ENCODE measurements at regions not wholly inside any gene's neighbourhood (a gene's known extent, or its start where the extent isn't known, plus 50 kb on each side); places are given as distances from the start of the nearest gene placed in this dataset.
"Not testable (repeated sequence)": the region's sequence is repeated elsewhere in the genome, so short reads cannot be mapped to it uniquely, and the experiment has no call there.

DNA sequence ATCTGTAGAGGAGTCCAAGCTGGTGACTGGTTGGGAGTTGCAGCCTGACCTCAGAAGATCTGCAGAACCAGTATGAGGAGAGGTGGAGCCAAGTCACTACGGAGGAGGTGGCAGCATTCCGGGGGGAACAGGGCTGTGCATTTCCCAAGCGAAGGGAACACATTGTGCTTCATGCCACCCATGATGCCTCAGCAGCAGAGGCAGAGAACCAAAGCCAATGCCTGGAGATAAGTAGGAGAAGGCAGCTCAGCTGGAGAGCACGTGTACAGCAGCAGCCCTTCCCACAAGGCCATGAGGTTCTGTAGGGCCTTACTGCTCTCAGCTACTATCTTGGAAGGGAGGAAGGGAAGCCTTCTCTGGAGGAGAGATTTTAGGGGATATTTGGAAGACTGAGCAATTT is 67.2 kb upstream of the LRPPRC start:
- Mint-ChIP-seq H3K4me1 (peaks cover 4% of the 10 kb centered on the region), H3K27ac (ENCODE audit: unreplicated experiment) (peak overlapping the region; percentile 68), H3K4me3 (no peak overlapping the region), H3K9me3 (peaks cover 18% of the 10 kb centered on the region), H3K27me3 (ENCODE audit: low read depth) (no peaks in the 10 kb centered on the region), H3K36me3 (ENCODE audit: low read depth) (no peaks in the 10 kb centered on the region)
- no peak for DNase-seq (ENCODE audit: low read depth, low spot score)
- TF ChIP-seq, protein P1, sequence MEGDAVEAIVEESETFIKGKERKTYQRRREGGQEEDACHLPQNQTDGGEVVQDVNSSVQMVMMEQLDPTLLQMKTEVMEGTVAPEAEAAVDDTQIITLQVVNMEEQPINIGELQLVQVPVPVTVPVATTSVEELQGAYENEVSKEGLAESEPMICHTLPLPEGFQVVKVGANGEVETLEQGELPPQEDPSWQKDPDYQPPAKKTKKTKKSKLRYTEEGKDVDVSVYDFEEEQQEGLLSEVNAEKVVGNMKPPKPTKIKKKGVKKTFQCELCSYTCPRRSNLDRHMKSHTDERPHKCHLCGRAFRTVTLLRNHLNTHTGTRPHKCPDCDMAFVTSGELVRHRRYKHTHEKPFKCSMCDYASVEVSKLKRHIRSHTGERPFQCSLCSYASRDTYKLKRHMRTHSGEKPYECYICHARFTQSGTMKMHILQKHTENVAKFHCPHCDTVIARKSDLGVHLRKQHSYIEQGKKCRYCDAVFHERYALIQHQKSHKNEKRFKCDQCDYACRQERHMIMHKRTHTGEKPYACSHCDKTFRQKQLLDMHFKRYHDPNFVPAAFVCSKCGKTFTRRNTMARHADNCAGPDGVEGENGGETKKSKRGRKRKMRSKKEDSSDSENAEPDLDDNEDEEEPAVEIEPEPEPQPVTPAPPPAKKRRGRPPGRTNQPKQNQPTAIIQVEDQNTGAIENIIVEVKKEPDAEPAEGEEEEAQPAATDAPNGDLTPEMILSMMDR (conservative IDR thresholded peaks at IDR 0.05) = no peak

DNA sequence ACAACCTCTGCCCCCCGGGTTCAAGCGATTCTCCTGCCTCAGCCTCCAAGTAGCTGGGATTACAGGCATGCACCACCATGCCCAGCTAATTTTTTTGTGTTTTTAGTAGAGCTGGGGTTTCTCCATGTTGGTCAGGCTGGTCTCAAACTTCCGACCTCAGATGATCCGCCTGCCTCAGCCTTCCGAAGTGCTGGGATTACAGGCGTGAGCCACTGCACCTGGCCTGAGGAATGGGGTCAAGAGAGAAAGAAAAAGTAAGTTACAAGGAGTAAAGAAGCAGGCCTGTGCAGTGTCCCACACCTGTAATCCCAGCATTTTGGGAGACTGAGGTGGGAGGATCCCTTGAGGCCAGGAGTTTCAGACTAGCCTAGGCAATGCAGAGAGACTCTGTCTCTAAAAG is 68.5 kb upstream of the LRPPRC start:
- H3K27me3 Mint-ChIP-seq (ENCODE audit: low read depth); H3K4me3 Mint-ChIP-seq; H3K27ac Mint-ChIP-seq (ENCODE audit: unreplicated experiment); DNase-seq (ENCODE audit: low read depth, low spot score); H3K36me3 Mint-ChIP-seq (ENCODE audit: low read depth); H3K4me1 Mint-ChIP-seq: not testable (repeated sequence)
- H3K9me3 Mint-ChIP-seq = peaks cover 21% of the 10 kb centered on the region

DNA sequence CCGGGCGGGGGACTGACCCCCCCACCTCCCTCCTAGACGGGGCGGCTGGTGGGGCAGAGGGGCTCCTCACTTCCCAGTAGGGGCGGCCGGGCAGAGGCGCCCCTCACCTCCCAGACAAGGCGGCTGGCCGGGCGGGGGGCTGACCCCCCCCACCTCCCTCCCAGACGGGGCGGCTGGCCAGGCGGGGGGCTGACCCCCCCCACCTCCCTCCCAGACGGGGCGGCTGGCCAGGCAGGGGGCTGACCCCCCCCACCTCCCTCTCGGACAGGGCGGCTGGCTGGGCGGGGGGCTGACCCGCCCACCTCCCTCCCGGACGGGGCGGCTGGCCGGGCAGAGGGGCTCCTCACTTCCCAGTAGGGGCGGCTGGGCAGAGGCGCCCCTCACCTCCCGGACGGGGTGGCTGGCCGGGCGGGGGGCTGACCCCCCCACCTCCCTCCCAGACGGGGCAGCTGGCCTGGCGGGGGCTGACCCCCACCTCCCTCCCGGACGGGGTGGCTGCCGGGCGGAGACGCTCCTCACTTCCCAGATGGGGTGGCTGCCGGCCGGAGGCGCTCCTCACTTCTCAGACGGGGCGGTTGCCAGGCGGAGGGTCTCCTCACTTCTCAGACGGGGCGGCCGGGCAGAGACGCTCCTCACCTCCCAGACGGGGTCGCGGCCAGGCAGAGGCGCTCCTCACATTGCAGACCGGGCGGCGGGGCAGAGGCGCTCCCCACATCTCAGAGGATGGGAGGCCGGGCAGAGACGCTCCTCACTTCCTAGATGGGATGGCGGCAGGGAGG is 71.4 kb upstream of the LRPPRC start:
- not testable (repeated sequence) for H3K4me1 Mint-ChIP-seq; H3K27me3 Mint-ChIP-seq (ENCODE audit: low read depth); H3K27ac Mint-ChIP-seq (ENCODE audit: unreplicated experiment); DNase-seq (ENCODE audit: low read depth, low spot score); H3K36me3 Mint-ChIP-seq (ENCODE audit: low read depth); H3K4me3 Mint-ChIP-seq
- H3K9me3 Mint-ChIP-seq = peaks cover 14% of the 10 kb centered on the region

DNA sequence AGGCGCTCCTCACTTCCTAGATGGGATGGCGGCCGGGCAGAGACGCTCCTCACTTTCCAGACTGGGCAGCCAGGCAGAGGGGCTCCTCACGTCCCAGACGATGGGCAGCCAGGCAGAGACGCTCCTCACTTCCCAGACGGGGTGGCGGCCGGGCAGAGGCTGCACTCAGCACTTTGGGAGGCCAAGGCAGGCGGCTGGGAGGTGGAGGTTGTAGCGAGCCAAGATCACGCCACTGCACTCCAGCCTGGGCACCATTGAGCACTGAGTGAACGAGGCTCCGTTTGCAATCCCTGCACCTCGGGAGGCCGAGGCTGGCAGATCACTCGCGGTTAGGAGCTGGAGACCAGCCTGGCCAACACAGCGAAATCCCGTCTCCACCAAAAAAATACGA is 72.0 kb upstream of the LRPPRC start:
- H3K9me3 Mint-ChIP-seq = peaks cover 13% of the 10 kb centered on the region

GRCh38 chr2:44071454-44072046 is 75.8 kb upstream of the LRPPRC start:
- Mint-ChIP-seq H3K27ac (ENCODE audit: unreplicated experiment) (no peak overlapping the region), H3K27me3 (ENCODE audit: low read depth) (no peaks in the 10 kb centered on the region), H3K4me1 (no peaks in the 10 kb centered on the region), H3K9me3 (peaks cover 4% of the 10 kb centered on the region), H3K36me3 (ENCODE audit: low read depth) (no peaks in the 10 kb centered on the region), H3K4me3 (no peak overlapping the region)
- TF ChIP-seq, protein P1 (conservative IDR thresholded peaks at IDR 0.05) = no peak
- no peak for DNase-seq (ENCODE audit: low read depth, low spot score)

More for the DNA sequence above, 72.0 kb upstream of the LRPPRC start:
- H3K36me3 Mint-ChIP-seq (ENCODE audit: low read depth); H3K4me1 Mint-ChIP-seq; H3K27me3 Mint-ChIP-seq (ENCODE audit: low read depth); H3K4me3 Mint-ChIP-seq; H3K27ac Mint-ChIP-seq (ENCODE audit: unreplicated experiment); DNase-seq (ENCODE audit: low read depth, low spot score): not testable (repeated sequence)

DNA sequence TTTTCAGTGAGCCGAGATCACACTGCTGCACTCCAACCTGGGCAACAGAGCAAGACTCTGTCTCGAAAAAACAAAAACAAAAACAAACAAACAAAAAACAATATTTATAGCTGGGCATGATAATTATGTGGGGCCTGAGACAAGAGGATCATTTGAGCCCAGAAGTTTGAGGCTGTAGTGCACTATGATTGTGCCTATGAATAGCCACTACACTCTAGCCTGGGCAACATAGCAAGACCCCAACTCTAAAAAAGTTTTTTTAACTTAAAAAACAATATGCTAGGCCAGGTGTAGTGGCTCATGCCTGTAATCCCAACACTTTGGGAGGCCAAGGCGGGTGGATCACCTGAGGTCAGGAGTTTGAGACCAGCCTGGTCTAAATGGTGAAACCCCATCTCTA is 77.9 kb upstream of the LRPPRC start:
- not testable (repeated sequence) for H3K27me3 Mint-ChIP-seq (ENCODE audit: low read depth); H3K4me1 Mint-ChIP-seq; H3K27ac Mint-ChIP-seq (ENCODE audit: unreplicated experiment); H3K4me3 Mint-ChIP-seq; H3K36me3 Mint-ChIP-seq (ENCODE audit: low read depth); DNase-seq (ENCODE audit: low read depth, low spot score); H3K9me3 Mint-ChIP-seq

DNA sequence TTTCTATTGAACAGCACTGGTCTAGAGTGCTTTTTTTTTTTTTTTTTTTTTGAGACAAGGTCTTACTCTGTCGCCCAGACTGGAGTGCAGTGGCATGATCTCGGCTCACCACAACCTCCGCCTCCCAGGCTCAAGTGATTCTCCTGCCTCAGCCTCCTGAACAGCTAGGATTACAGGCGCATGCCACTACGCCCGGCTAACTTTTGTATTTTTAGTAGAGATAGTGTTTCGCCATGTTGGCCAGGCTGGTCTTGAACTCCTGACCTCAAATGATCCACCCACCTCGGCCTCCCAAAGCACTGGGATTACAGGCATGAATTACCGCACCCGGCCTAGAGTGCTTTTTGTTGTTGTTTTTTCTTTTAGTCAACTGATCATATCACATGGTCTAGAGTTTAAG is 79.0 kb upstream of the LRPPRC start:
- not testable (repeated sequence) for H3K9me3 Mint-ChIP-seq; H3K27me3 Mint-ChIP-seq (ENCODE audit: low read depth); H3K4me1 Mint-ChIP-seq

GRCh38 chr2:44075541-44075940 is 79.8 kb upstream of the LRPPRC start:
- Mint-ChIP-seq H3K27me3 (ENCODE audit: low read depth) (no peaks in the 10 kb centered on the region), H3K4me3 (no peak overlapping the region), H3K4me1 (no peaks in the 10 kb centered on the region), H3K27ac (ENCODE audit: unreplicated experiment) (no peak overlapping the region), H3K9me3 (no peaks in the 10 kb centered on the region), H3K36me3 (ENCODE audit: low read depth) (no peaks in the 10 kb centered on the region)
- TF ChIP-seq, protein P1 (conservative IDR thresholded peaks at IDR 0.05) = no peak
- DNase-seq (ENCODE audit: low read depth, low spot score) = no peak

More for the DNA sequence above, 79.0 kb upstream of the LRPPRC start:
- DNase-seq (ENCODE audit: low read depth, low spot score); H3K27ac Mint-ChIP-seq (ENCODE audit: unreplicated experiment); H3K36me3 Mint-ChIP-seq (ENCODE audit: low read depth); H3K4me3 Mint-ChIP-seq: not testable (repeated sequence)

Measured in neural crest cell (in vitro differentiated cells).